HUES48 (cell line): ENCODE measurements at regions not wholly inside any gene's neighbourhood (a gene's known extent, or its start where the extent isn't known, plus 50 kb on each side); places are given as distances from the start of the nearest gene placed in this dataset.

Experiments used
- H3K27ac ChIP-seq: one replicate; pipeline ENCODE4 v1.7.0; 2013; ENCODE audit warnings: low read depth, low read length, inconsistent platforms
- H3K27me3 ChIP-seq: 2 replicates; pipeline ENCODE4 v1.6.1; 2013; ENCODE audit warnings: mild to moderate bottlenecking, low read length; ENCODE audit not compliant: control insufficient read depth, insufficient read depth
- H3K36me3 ChIP-seq: 2 replicates; pipeline ENCODE4 v1.6.1; 2013; ENCODE audit warnings: low read length; ENCODE audit not compliant: control insufficient read depth, insufficient read depth
- H3K4me1 ChIP-seq: 2 replicates; pipeline ENCODE4 v1.6.1; 2013; ENCODE audit warnings: mild to moderate bottlenecking, low read length; ENCODE audit not compliant: control insufficient read depth, insufficient read depth
- H3K4me3 ChIP-seq: 2 replicates; pipeline ENCODE4 v1.5.1; 2013; ENCODE audit warnings: mild to moderate bottlenecking, low read depth, low read length
- H3K9ac ChIP-seq: 2 replicates; pipeline ENCODE4 v1.6.1; 2013; ENCODE audit warnings: mild to moderate bottlenecking, low read depth, low read length, moderate library complexity
- H3K9me3 ChIP-seq: 2 replicates; pipeline ENCODE4 v1.6.1; 2013; ENCODE audit warnings: low read length; ENCODE audit not compliant: control insufficient read depth, insufficient read depth

GRCh38 chr1:200479816-200480215 lies 70.0 kb upstream of the ZNF281 start:
- Histone ChIP-seq H3K9me3 (no peaks in the 10 kb centered on the region), H3K27ac (no peak overlapping the region), H3K4me1 (peaks cover 11% of the 10 kb centered on the region), H3K4me3 (no peak overlapping the region), H3K27me3 (no peaks in the 10 kb centered on the region), H3K36me3 (peaks cover 17% of the 10 kb centered on the region), H3K9ac (no peak overlapping the region)

DNA sequence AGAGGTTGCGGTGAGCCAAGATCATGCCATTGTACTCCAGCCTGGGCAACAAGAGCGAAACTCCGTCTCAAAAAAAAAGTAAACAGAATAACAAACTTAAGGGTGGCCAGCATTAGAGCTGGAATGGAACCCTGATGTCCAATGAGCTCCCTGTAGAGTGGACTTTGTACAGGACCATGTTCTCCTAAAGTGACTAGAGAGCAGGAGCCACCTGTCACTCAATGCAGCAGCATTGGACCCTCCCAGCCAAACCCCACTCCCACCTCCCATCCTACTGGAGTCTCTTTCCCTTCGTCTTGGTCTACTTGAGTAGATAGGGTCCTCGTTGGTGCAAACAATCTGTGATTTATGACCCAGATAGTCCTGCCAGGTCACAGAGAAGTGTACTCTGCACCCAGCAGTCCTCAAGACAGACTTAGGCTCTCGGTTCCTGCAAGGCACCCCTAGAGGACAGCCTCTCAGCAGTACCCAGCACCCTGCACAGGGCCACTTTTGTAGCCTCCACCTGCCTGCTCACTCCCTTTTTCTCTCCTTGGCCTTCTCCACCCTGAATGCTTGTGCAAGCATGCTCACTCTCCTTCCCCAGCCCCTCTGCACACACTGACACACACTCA lies 69.2 kb upstream of the ZNF281 start:
- no peaks in the 10 kb centered on the region for H3K27me3 ChIP-seq

GRCh38 chr1:200478239-200478623 lies 68.4 kb upstream of the ZNF281 start:
- Histone ChIP-seq H3K4me1 (peaks cover 3% of the 10 kb centered on the region), H3K36me3 (peaks cover 29% of the 10 kb centered on the region), H3K9ac (no peak overlapping the region), H3K27ac (no peak overlapping the region), H3K27me3 (no peaks in the 10 kb centered on the region), H3K4me3 (no peak overlapping the region), H3K9me3 (no peaks in the 10 kb centered on the region)

More for the DNA sequence above, 69.2 kb upstream of the ZNF281 start:
- no peak overlapping the region for H3K9ac ChIP-seq
- peaks cover 25% of the 10 kb centered on the region for H3K36me3 ChIP-seq
- peaks cover 11% of the 10 kb centered on the region for H3K4me1 ChIP-seq
- no peaks in the 10 kb centered on the region for H3K9me3 ChIP-seq
- H3K4me3 ChIP-seq, result no peak overlapping the region
- H3K27ac ChIP-seq, result no peak overlapping the region

- Histone ChIP-seq H3K27me3 (no peaks in the 10 kb centered on the region), H3K9me3 (no peaks in the 10 kb centered on the region), H3K4me3 (no peak overlapping the region), H3K4me1 (no peaks in the 10 kb centered on the region), H3K9ac (no peak overlapping the region), H3K36me3 (peaks cover 29% of the 10 kb centered on the region), H3K27ac (no peak overlapping the region)
These were observed 64.8 kb upstream of the ZNF281 start for GRCh38 chr1:200474633-200475032.

GRCh38 chr1:200473698-200474371 lies 64.0 kb upstream of the ZNF281 start:
- no peaks in the 10 kb centered on the region for H3K4me1 ChIP-seq
- no peak overlapping the region for H3K4me3 ChIP-seq
- H3K9ac ChIP-seq, result no peak overlapping the region
- peaks cover 29% of the 10 kb centered on the region for H3K36me3 ChIP-seq
- no peaks in the 10 kb centered on the region for H3K27me3 ChIP-seq
- H3K9me3 ChIP-seq, result no peaks in the 10 kb centered on the region
- H3K27ac ChIP-seq, result no peak overlapping the region

- Histone ChIP-seq H3K36me3 (peaks cover 24% of the 10 kb centered on the region), H3K4me3 (no peak overlapping the region), H3K27me3 (no peaks in the 10 kb centered on the region), H3K4me1 (no peaks in the 10 kb centered on the region), H3K9me3 (no peaks in the 10 kb centered on the region), H3K9ac (no peak overlapping the region), H3K27ac (no peak overlapping the region)
These were observed 61.9 kb upstream of the ZNF281 start for GRCh38 chr1:200471739-200472138.

GRCh38 chr1:200468264-200469001 lies 58.6 kb upstream of the ZNF281 start:
- Histone ChIP-seq H3K9ac (no peak overlapping the region), H3K4me3 (no peak overlapping the region), H3K9me3 (no peaks in the 10 kb centered on the region), H3K27me3 (no peaks in the 10 kb centered on the region), H3K4me1 (no peaks in the 10 kb centered on the region), H3K27ac (no peak overlapping the region), H3K36me3 (no peaks in the 10 kb centered on the region)

- H3K4me1 ChIP-seq, result no peaks in the 10 kb centered on the region
- H3K36me3 ChIP-seq, result 0 out of 2 replicates have a peak, but pooled peaks cover 6% of the 10 kb centered on the region
- no peak overlapping the region for H3K27ac ChIP-seq
- no peaks in the 10 kb centered on the region for H3K27me3 ChIP-seq
- H3K9ac ChIP-seq, result no peak overlapping the region
- H3K9me3 ChIP-seq, result no peaks in the 10 kb centered on the region
- H3K4me3 ChIP-seq, result no peak overlapping the region
These were observed 55.1 kb upstream of the ZNF281 start for GRCh38 chr1:200464784-200465400.
